Erythroblast (primary cell): ENCODE measurements at regions not wholly inside any gene's neighbourhood (a gene's known extent, or its start where the extent isn't known, plus 50 kb on each side); places are given as distances from the start of the nearest gene placed in this dataset.

ENCODE experiments used
- DNase-seq, 2 experiments: peaks; one replicate each; lab custom pipeline; 2025; lab: John Stamatoyannopoulos, UW
- GATA1 ChIP-seq: IDR thresholded peaks from 2 replicates; pipeline ENCODE4 v1.6.1; 2011; ENCODE audit warnings: low read depth, mild to moderate bottlenecking, control low read depth, low read length, moderate library complexity
- POLR2A ChIP-seq: IDR thresholded peaks from 2 replicates; pipeline ENCODE4 v1.6.1; 2011; ENCODE audit warnings: mild to moderate bottlenecking, low read length

DNA sequence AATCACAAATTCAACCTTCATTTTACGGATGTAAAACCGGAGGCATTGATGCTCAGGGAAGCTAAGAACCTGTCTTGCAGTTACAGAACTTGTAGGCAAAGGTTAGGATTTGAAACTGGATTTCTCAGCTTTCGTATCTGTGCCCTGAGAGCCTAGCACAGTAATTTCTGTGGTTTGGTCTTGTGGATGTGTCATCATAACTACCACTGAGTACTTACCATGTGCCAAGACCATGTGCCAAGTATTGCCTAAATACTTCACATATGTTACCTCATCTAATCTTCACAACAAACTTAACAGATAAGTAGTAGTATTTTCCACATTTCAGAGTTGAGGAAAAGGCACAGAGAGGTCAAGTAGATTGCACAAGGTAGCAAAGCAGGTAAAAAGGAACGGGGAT lies 140.7 kb downstream of the NXPE2 start:
- TF ChIP-seq POLR2A (no peak), GATA1 (no peak)

DNA sequence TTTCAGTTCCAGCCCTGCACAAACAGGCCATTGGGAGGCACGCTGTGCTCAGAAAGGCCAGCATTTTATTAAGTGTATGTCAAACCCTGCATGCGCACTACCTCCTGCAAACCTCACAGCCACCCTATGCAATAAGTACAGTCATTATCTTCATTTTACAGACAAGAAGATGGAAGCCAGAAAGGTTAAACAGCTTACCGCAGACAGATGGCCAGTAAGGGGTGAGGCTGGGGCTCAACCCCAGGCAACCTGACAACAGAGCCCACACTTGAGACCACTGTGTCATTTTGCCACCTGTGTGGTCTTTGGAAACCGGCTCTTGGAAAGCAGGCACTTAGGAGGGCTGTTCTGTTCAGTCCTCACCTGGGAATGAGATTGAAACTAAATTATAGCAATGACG lies 142.3 kb downstream of the NXPE2 start:
- DNase-seq, result no peak
- no peak for TF ChIP-seq POLR2A
- no peak for TF ChIP-seq GATA1

More for the DNA sequence above, 140.7 kb downstream of the NXPE2 start:
- DNase-seq, result no peak

DNA sequence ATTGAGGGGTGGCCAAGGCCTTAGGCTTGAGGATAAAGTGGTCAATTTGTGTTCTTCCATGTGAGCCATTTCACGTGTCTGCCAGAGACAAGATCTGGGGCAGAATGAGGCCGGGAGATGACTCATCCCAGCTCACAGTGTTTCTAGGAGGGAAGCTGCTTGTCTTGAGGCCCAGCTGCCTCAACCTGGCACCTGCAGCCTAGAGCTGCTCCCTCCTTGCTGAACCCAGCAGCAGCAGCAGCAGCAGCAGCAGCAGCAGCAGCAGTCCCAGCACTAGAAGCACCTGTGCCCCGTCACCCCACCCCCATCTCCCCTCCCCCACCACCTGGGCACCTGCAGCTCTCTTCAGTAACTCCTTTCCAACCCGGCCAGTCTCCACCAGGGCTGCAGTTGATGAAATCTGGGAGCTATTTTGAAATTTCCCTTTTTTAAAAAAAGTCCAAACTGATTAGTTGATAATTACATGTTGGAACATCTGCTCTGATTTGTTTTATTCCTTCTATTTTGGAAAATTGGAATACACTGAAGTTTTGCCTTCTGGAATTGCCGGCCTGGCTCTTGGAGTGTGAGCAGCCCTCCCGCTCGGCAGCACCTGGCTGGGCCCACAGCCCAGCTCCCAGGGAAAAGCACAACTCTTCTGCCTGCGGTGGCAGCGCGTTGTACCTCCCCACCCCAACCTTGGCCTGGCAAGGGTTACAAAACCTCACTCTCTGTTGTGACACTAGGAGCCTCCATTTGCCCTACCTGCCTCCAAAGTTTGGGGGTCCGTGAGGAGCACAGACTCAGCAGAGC lies 143.5 kb downstream of the NXPE2 start:
- no peak for DNase-seq
- TF ChIP-seq POLR2A (no peak), GATA1 (no peak)

DNA sequence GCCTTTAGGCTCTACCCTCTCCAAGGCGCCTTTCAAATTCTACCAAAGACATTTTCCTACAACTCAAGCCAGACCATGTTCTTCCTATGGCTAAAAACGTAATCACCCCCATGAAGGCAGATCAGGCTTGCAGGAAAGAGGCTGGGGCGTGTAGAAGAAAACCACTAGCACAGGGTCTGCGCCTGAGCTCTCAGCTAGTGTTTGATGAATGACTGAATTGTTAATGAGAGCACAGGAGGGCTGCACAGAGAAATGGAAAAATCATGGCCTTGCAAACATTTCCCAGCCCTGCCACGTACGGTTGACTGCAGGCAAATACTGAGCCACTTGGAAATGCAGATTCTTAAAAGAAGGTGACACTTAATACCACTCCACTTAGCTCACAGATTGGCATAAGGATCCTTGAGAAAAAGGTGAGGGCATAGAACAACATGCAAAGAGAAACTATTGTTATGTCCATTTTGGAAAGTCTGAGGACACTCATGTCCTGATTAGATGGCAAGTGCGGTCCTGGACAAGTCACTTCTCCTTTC lies 148.6 kb downstream of the NXPE2 start:
- TF ChIP-seq POLR2A, result no peak
- no peak for TF ChIP-seq GATA1
- no peak for DNase-seq

DNA sequence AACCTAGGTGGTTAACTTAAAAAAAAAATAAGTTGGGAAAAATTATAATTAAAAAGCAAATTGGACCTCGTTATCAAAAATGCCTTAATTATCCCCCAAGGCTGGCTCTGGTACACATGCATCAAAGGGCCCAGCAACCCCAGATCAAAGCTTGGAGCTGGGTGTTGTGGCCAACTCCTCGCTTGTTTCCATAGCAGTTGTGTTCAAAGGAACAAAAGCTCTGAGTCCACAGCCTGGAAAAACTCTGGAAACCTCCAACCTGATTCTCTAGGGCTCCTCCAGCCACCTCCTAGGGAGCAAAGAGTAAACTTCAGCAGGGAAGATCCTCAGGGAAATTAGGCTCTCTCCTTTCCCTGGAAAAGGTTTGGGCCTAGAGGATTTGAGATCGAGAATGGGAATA lies 149.4 kb downstream of the NXPE2 start:
- no peak for DNase-seq
- TF ChIP-seq POLR2A (no peak), GATA1 (no peak)

DNA sequence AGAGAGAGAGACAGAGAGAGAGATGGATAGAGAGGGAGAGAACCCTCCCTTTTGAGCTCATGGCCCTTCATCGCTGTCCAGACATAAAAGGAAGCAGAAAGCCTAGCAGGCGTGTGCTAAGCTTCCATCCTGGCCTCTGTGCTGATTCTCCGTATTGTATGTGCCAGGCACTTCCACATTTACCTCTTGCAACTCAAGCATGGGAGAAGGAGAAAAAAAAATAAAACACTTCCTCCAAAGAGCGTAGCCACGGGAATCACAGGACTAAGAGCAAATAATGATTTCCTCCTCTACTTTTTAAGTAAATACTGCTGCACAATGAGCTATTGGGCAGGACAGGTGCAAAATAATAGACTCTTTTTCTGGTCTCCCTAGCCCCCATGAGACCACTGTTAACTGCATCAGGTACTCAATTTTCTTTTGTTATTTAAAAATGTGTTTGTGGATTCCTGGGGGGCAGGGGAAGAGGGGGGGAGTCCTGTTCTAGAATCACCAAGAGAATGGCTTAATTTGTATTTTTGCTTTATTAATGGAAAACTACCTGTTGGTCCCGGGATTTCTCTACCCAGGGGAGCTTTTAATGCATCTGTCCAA lies 154.3 kb downstream of the NXPE2 start:
- DNase-seq, result no peak
- TF ChIP-seq GATA1 (no peak), POLR2A (no peak)

DNA sequence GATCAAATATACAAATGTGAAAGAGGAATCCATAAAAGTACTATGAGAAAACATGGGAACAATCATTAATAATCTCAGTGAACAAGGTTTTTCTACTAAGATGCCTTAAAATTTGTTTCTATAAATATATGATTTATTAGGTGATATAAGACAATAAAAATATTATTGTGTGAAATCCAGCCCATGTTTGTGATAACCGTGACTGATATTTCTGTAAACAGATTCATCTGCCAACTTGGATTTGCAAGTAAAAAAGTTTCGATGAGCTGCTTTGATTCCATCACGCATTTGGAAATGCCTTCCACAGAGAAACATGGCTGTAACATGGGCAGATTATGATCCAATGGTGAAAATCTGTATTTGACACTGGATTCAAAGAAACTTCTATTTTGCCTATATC lies 157.8 kb downstream of the NXPE2 start:
- TF ChIP-seq POLR2A (no peak), GATA1 (no peak)
- no peak for DNase-seq

DNA sequence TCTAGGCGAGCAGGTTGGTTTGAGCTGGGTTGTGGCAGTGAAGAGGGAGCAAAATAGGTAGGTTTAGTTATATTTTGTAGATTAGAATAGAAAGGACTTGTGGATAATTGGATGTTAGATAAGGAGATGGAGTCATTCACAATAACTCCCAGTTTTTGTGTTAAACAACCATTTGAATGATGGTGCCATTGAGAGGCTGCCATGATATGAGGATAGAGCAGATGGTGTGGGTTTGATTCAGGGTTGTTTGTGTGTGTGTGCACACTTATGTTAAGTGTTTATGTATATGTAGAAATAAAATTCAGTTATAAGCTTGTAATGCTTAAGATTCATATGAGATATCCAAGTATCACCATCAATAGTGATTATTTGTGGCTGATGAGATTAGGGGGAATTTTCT lies 166.6 kb downstream of the NXPE2 start:
- TF ChIP-seq POLR2A, result no peak
- TF ChIP-seq GATA1, result no peak
- DNase-seq, result no peak

DNA sequence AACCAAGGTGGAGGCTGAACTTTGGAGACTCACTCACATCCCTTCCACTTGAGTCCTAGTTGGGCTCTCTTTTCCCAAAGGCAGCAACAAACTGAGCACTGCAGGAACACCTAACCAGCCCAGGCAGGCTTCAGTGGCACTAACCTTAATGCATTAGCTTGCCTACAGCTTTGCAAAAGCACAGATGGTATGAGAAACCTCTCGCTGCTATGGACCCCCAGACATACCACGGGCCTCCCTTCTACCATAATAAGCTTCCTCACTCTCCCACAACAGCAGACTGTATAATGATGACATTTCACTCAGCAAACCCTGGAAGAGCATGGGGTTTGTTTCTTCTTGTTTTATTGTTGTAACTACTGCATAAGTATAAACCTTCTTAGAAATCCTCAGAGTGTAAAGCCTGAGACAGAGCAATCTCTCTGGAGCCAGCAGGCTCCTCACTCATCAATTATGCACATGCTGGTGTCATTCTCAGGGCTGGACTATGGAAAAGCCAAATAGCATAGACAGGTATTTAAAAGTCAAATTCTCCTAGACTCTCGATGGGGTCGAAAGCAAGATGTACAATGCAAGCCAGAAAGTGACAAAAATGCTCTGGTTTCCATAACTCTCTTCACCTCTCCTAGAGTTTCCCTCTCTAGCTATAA lies 167.6 kb downstream of the NXPE2 start:
- no peak for TF ChIP-seq POLR2A
- no peak for TF ChIP-seq GATA1

DNA sequence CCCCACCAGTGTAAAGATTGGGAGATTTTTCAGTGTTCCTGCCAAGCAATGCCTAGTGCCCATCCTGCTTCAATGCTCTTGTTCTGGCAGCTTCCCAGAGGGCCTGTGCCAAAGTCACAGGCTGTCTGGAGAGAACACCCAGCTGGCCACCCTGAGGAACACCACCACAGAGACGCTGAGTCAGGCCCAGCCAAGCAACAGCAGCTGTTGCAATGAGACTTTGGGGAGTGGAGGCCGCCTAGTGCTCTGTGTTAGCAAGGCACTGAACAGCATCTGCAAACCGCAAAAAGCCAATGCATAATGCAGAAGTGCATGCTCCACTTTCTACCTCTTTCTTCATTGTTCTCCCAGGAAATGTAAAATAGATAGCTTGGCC lies 168.1 kb downstream of the NXPE2 start:
- TF ChIP-seq POLR2A, result no peak
- TF ChIP-seq GATA1, result no peak
- DNase-seq, result no peak

More for the DNA sequence above, 167.6 kb downstream of the NXPE2 start:
- no peak for DNase-seq

DNA sequence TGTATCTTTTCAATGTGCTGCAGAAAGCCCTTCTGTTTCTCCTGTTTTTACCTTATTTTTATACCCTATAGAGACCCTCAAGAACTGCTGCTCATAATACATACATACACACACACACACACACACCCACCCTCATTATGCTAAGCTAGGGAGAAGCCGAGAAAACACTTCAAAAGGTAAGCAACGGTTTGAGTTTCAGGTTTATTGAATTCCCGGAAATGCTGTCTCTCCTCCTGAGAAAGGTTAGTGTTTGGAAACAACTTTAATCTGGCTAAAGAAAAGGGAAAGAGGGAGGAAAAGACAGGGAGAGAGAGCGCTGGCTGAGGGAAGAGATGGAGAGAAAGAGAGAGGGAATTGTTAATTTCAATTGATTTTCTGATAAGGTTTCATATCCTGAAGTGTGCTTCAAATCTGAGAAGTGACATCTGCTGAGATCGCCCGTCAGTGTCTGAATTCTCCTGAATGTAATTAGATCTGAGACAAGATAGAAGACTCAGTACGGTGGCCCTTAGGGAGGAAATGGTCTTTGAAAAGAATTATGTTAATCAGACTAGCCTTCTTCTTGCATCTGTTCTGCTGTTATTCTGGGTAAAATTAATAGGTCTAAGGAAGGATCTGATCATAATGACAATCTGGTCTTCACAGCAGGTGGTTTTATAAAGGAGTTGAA lies 169.1 kb downstream of the NXPE2 start:
- DNase-seq, result no peak

DNA sequence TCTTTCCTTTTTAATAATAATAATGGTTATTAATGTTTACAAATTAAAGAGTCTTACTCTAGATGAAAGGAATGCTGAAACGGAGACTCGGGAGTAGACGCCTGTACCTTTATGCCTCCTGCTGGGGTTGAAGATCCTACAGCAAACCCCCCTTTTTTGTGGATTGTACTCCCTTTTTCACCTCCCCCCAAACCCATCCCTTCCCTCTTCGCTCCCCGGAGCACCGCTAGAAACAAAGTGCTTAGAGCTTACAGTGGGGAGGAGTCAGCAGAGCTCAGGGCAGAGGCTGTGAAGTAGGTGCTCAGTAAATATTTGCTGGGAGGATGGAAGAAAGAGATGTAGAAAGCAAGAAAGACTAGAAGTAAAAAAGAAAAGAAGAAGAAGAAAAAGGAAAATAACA lies 169.7 kb downstream of the NXPE2 start:
- no peak for DNase-seq
- TF ChIP-seq GATA1 (no peak), POLR2A (no peak)

More for the DNA sequence above, 169.1 kb downstream of the NXPE2 start:
- no peak for TF ChIP-seq GATA1
- TF ChIP-seq POLR2A, result no peak

DNA sequence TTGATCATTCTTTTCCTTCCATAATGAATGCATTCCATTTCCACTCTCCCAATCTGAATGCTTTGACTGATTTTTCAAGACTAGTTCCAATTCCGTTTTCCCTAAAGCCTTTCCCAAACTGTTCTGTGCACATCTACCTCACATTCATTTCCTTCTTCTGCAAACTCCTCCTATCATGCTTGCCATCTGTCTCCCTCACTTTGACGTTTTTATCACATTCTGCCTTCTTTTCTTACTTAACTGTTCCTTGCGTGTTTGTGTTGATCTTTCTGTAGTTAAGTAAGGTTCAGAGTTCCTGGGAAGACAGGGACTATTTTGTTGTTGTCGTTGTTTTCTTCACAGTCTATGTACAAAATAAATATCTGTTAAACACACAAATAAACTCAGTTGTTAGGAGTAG lies 179.0 kb downstream of the NXPE2 start:
- no peak for DNase-seq
- TF ChIP-seq POLR2A (no peak), GATA1 (no peak)
